ENCODE measurements at regions not wholly inside any gene's neighbourhood (a gene's known extent, or its start where the extent isn't known, plus 50 kb on each side); places are given as distances from the start of the nearest gene placed in this dataset.

DNA sequence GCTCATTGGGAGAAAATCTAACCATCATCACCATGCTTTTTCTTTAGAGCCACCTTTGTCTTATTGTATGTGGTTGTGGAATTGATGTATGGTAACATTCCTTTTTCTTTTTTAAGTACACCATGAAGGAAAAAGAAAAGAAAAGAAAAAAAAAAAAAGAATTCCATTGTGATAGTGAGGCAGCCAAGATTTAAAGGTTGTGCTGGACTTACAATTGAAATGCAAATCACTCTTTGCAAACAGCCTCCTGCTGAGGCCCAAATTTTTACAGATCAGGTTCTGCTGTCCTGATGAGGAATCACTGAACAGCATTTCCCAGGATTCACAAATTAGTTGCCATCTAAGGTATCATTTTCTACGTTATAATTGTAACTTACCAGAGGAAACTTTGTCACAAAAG, 1101.0 kb upstream of the FANCL start:
- no peak overlapping the region for H2BK120ac ChIP-seq (replicated peaks; ENCODE audit: low read depth, low read length)
- H3K9ac ChIP-seq (replicated peaks in 1 of 4; ENCODE audit: extremely low read depth in 1 of 4, low read depth in 3 of 4, low read length in 3 of 4): no peak overlapping the region
- no peak overlapping the region for H3K18ac ChIP-seq (ENCODE audit: extremely low read depth, low read length)
- ChIA-PET CTCF (ENCODE audit: partially characterized antibody) (interaction anchor here (1.2 to 1.3 kb wide), 2 partner anchors 41 to 160 kb away, joined by 3 to 4 read pairs; no protein-coding TSS in a partner anchor), POLR2A (ENCODE audit: partially characterized antibody) (no interaction called here)
- H2AK5ac ChIP-seq (ENCODE audit: low read depth, low read length): no peak overlapping the region
- no peak overlapping the region for H3K14ac ChIP-seq (ENCODE audit: insufficient read length)
- no peaks in the 10 kb centered on the region for H3K23me2 ChIP-seq (ENCODE audit: low read depth, low read length)
- no peak overlapping the region for H2BK12ac ChIP-seq (ENCODE audit: low read depth, low read length)
- H3K4me1 ChIP-seq (replicated peaks in 1 of 4; ENCODE audit: control insufficient read depth in 3 of 4, insufficient read depth in 4 of 4, low read length in 3 of 4): peaks cover 2 to 13% (median 8%) of the 10 kb centered on the region in 4 experiments; a peak in 2 of 7 replicates
- no peak overlapping the region for H4K5ac ChIP-seq (ENCODE audit: insufficient read length, low read depth, low read length)
- no peak for DNase-seq (ENCODE audit: low read depth in 1 of 2, low spot score in 2 of 2)
- H2BK15ac ChIP-seq (ENCODE audit: low read length): no peak overlapping the region
- H3K4me3 ChIP-seq (ENCODE audit: extremely low read depth in 1 of 4, insufficient read depth in 2 of 4, low read depth in 3 of 4, low read length in 4 of 4): peak overlapping the region in 1 of 4 experiments; percentile 7; a peak in 1 of 8 replicates
- no peak overlapping the region for H3K4ac ChIP-seq (replicated peaks; ENCODE audit: insufficient read length, low read depth, low read length)
- H3K56ac ChIP-seq (replicated peaks; ENCODE audit: insufficient read length, low read depth, low read length): no peak overlapping the region
- H3K79me1 ChIP-seq (ENCODE audit: low read depth, low read length): no peaks in the 10 kb centered on the region
- FAIRE-seq: peak; percentile 77
- WGBS, 2 experiments (ENCODE audit: extremely low coverage in 1 of 2, insufficient coverage in 1 of 2, insufficient read length in 1 of 2, insufficient replicate concordance in 2 of 2, low coverage in 1 of 2, low lambda C conversion rate in 2 of 2, missing lambda C conversion rate in 1 of 2): 22% methylated on average over 1 of the region's 1 CpG; no CpG with 5 or more reads in 1 of the 2 experiments
- no peak overlapping the region for H2BK5ac ChIP-seq (ENCODE audit: low read depth, low read length)
- no peak overlapping the region for H3K23ac ChIP-seq (ENCODE audit: insufficient read length)
- H3K27ac ChIP-seq (ENCODE audit: low read depth, low read length): no peak overlapping the region
- peak overlapping the region; percentile 17 to 18; a peak in 2 of 4 replicates for H3K4me2 ChIP-seq (ENCODE audit: insufficient read depth in 1 of 2, low read depth in 2 of 2, low read length in 2 of 2)
- no peak overlapping the region for H4K91ac ChIP-seq (replicated peaks; ENCODE audit: insufficient read length, low read length)
- no peaks in the 10 kb centered on the region for H3K9me3 ChIP-seq (ENCODE audit: insufficient read depth in 2 of 2, low read depth in 1 of 2, low read length in 1 of 2)
- no peaks in the 10 kb centered on the region for H3K79me2 ChIP-seq (ENCODE audit: control insufficient read depth in 1 of 2, insufficient read depth in 2 of 2, low read length in 2 of 2)
- H2AFZ ChIP-seq (ENCODE audit: low read length): no peak overlapping the region
- no peaks in the 10 kb centered on the region for H3K36me3 ChIP-seq (ENCODE audit: control insufficient read depth in 2 of 4, insufficient read depth in 4 of 4, low read length in 3 of 4)
- no peaks in the 10 kb centered on the region for H3K27me3 ChIP-seq (replicated peaks in 1 of 4; ENCODE audit: control insufficient read depth in 3 of 4, extremely low read depth in 1 of 4, insufficient read depth in 3 of 4, low read length in 3 of 4)
- H4K8ac ChIP-seq (ENCODE audit: extremely low read depth, insufficient read depth, low read length): no peak overlapping the region
- H2BK20ac ChIP-seq (ENCODE audit: low read length): no peak overlapping the region
- H4K20me1 ChIP-seq (replicated peaks in 1 of 2; ENCODE audit: control insufficient read depth in 1 of 2, insufficient read depth in 2 of 2, low read length in 2 of 2): no peaks in the 10 kb centered on the region
- TF ChIP-seq EGR1 (IDR thresholded peaks at IDR 0.05; ENCODE audit: borderline replicate concordance, low read depth, low read length) (no peak), EZH2 (IDR thresholded peaks at IDR 0.05; ENCODE audit: low read depth, low read length, severe bottlenecking) (no peak), POU5F1 (IDR thresholded peaks at IDR 0.05; ENCODE audit: low read depth, low read length) (no peak), PHF8 (conservative IDR thresholded peaks at IDR 0.05; ENCODE audit: low read depth, low read length) (no peak)
